ENCODE measurements at regions not wholly inside any gene's neighbourhood (a gene's known extent, or its start where the extent isn't known, plus 50 kb on each side); places are given as distances from the start of the nearest gene placed in this dataset.

- Histone ChIP-seq H3K27me3 (no peaks in the 10 kb centered on the region), H3K36me3 (no peaks in the 10 kb centered on the region), H3K9me3 (no peaks in the 10 kb centered on the region), H3K4me3 (no peak overlapping the region), H3K4me1 (no peaks in the 10 kb centered on the region), H3K27ac (no peak overlapping the region)
- intact Hi-C loops (cut with DNase I; ENCODE audit: low total_unique reads): no loop called here
- TF ChIP-seq CTCF (IDR thresholded peaks at IDR 0.05) (no peak), POLR2A (IDR thresholded peaks at IDR 0.05) (no peak)
- DNase-seq: no peak
These were observed 512.2 kb upstream of the SYNCRIP start for GRCh38 chr6:86154852-86155251.

- Histone ChIP-seq H3K9me3 (no peaks in the 10 kb centered on the region), H3K27me3 (no peaks in the 10 kb centered on the region), H3K27ac (no peak overlapping the region), H3K36me3 (no peaks in the 10 kb centered on the region), H3K4me1 (no peaks in the 10 kb centered on the region), H3K4me3 (no peak overlapping the region)
- intact Hi-C loops (cut with DNase I; ENCODE audit: low total_unique reads): no loop called here
- DNase-seq: no peak
- TF ChIP-seq CTCF (IDR thresholded peaks at IDR 0.05) (no peak), POLR2A (IDR thresholded peaks at IDR 0.05) (no peak)
These were observed 510.8 kb upstream of the SYNCRIP start for GRCh38 chr6:86153521-86153920.

GRCh38 chr6:86152546-86152945 lies 509.9 kb upstream of the SYNCRIP start:
- Histone ChIP-seq H3K4me3 (no peak overlapping the region), H3K27ac (no peak overlapping the region), H3K4me1 (no peaks in the 10 kb centered on the region), H3K27me3 (no peaks in the 10 kb centered on the region), H3K9me3 (no peaks in the 10 kb centered on the region), H3K36me3 (no peaks in the 10 kb centered on the region)
- intact Hi-C loops (cut with DNase I; ENCODE audit: low total_unique reads): no loop called here
- no peak for DNase-seq
- no peak for TF ChIP-seq CTCF (IDR thresholded peaks at IDR 0.05)
- no peak for TF ChIP-seq POLR2A (IDR thresholded peaks at IDR 0.05)

- Histone ChIP-seq H3K36me3 (no peaks in the 10 kb centered on the region), H3K27ac (no peak overlapping the region), H3K27me3 (no peaks in the 10 kb centered on the region), H3K4me1 (no peaks in the 10 kb centered on the region), H3K4me3 (no peak overlapping the region), H3K9me3 (no peaks in the 10 kb centered on the region)
- intact Hi-C loops (cut with DNase I; ENCODE audit: low total_unique reads): no loop called here
- no peak for DNase-seq
- TF ChIP-seq CTCF (IDR thresholded peaks at IDR 0.05): no peak
- no peak for TF ChIP-seq POLR2A (IDR thresholded peaks at IDR 0.05)
These were observed 505.9 kb upstream of the SYNCRIP start for GRCh38 chr6:86148586-86148985.

DNA sequence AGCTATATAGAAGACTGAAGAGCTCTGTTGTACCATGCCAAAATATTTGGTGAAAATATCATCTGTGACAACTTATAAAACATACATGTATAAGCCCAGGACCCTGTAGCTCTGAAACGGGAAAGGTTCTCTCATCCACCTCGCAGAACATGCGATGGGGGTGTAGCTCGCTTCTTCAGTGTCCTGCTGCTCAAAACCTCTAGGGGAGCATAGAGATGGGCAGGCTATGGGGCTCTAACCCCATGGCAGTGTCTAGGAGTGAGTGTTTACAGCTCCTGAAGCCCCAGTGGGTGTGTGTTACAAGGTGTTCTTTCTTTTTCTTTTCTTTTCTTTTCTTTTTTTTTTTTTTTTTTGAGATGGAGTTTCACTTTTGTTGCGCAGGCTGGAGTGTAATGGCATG lies 505.2 kb upstream of the SYNCRIP start:
- no peak for DNase-seq
- Histone ChIP-seq H3K9me3 (no peaks in the 10 kb centered on the region), H3K36me3 (no peaks in the 10 kb centered on the region), H3K4me3 (no peak overlapping the region), H3K4me1 (no peaks in the 10 kb centered on the region), H3K27me3 (no peaks in the 10 kb centered on the region), H3K27ac (no peak overlapping the region)
- intact Hi-C loops (cut with DNase I; ENCODE audit: low total_unique reads): no loop called here
- no peak for TF ChIP-seq POLR2A (IDR thresholded peaks at IDR 0.05)
- TF ChIP-seq CTCF (IDR thresholded peaks at IDR 0.05): no peak
